ENCODE measurements at regions not wholly inside any gene's neighbourhood (a gene's known extent, or its start where the extent isn't known, plus 50 kb on each side); places are given as distances from the start of the nearest gene placed in this dataset.

GRCh38 chr7:130917669-130918128, 183.7 kb upstream of the KLF14 start:
- DNase-seq (ENCODE audit: low read depth, low spot score) (no peak), ATAC-seq (no peak)
- Histone ChIP-seq H3K36me3 (ENCODE audit: control insufficient read depth in 1 of 2, insufficient read depth in 2 of 2, low read length in 2 of 2) (peaks cover 0 to 32% of the 10 kb centered on the region in 2 experiments; a peak in 1 of 4 replicates), H4K20me1 (ENCODE audit: insufficient read depth) (no peaks in the 10 kb centered on the region), H3K4me1 (ENCODE audit: control insufficient read depth in 1 of 2, insufficient read depth in 2 of 2, low read length in 2 of 2) (peaks cover 88 to 100% of the 10 kb centered on the region in 2 experiments), H3K4me3 (replicated peaks in 1 of 2; ENCODE audit: low read depth in 1 of 2, low read length in 2 of 2) (no peak overlapping the region), H3K9me2 (ENCODE audit: insufficient read depth) (no peaks in the 10 kb centered on the region), H3K4me2 (ENCODE audit: low read length) (peak overlapping the region; percentile 71), H3K9ac (ENCODE audit: low read length) (peak overlapping the region; percentile 80), H3K9me3 (ENCODE audit: control insufficient read depth in 1 of 2, insufficient read depth in 1 of 2, low read depth in 1 of 2, low read length in 2 of 2) (no peaks in the 10 kb centered on the region), H3K79me2 (ENCODE audit: insufficient read depth, low read length) (peaks cover 100% of the 10 kb centered on the region), H3K27ac (ENCODE audit: low read depth, low read length) (peak overlapping the region; percentile 99), H3K27me3 (ENCODE audit: insufficient read depth, low read length) (no peaks in the 10 kb centered on the region), H2AFZ (ENCODE audit: low read depth, low read length, poor library complexity, severe bottlenecking) (no peak overlapping the region)
- CTCF ChIA-PET: no interaction called here
- no TSS peak for BruUV-seq (replicated peaks)
- intact Hi-C loops (cut with micrococcal nuclease): no loop called here
- POLR2A ChIA-PET: interaction anchor here (0.9 to 1.7 kb wide), 2 partner anchors 10 to 21 kb away, joined by 3 to 6 read pairs; no protein-coding TSS in a partner anchor
- no peak for TF ChIP-seq POLR2AphosphoS5 (IDR thresholded peaks at IDR 0.05; ENCODE audit: low read depth, low read length)
- TF ChIP-seq EGR1 (IDR thresholded peaks at IDR 0.05; ENCODE audit: low read depth): no peak
- RAD21 ChIA-PET (ENCODE audit: low non-redundant PET in 1 of 2, low total read pairs in 2 of 2, uncharacterized antibody in 2 of 2, unreplicated experiment in 2 of 2): no interaction called here

GRCh38 chr7:130918129-130919052, 184.4 kb upstream of the KLF14 start:
- Histone ChIP-seq H3K79me2 (ENCODE audit: insufficient read depth, low read length) (peaks cover 100% of the 10 kb centered on the region), H3K4me3 (replicated peaks in 1 of 2; ENCODE audit: low read depth in 1 of 2, low read length in 2 of 2) (no peak overlapping the region), H3K4me2 (ENCODE audit: low read length) (peak overlapping the region; percentile 71), H3K36me3 (ENCODE audit: control insufficient read depth in 1 of 2, insufficient read depth in 2 of 2, low read length in 2 of 2) (peaks cover 1 to 36% of the 10 kb centered on the region in 2 experiments; a peak in 2 of 4 replicates), H3K9me3 (ENCODE audit: control insufficient read depth in 1 of 2, insufficient read depth in 1 of 2, low read depth in 1 of 2, low read length in 2 of 2) (no peaks in the 10 kb centered on the region), H3K9me2 (ENCODE audit: insufficient read depth) (no peaks in the 10 kb centered on the region), H3K4me1 (ENCODE audit: control insufficient read depth in 1 of 2, insufficient read depth in 2 of 2, low read length in 2 of 2) (peaks cover 92 to 100% of the 10 kb centered on the region in 2 experiments), H3K9ac (ENCODE audit: low read length) (peak overlapping the region; percentile 80), H3K27me3 (ENCODE audit: insufficient read depth, low read length) (no peaks in the 10 kb centered on the region), H2AFZ (ENCODE audit: low read depth, low read length, poor library complexity, severe bottlenecking) (no peak overlapping the region), H3K27ac (ENCODE audit: low read depth, low read length) (peak overlapping the region; percentile 99), H4K20me1 (ENCODE audit: insufficient read depth) (no peaks in the 10 kb centered on the region)
- intact Hi-C loops (cut with micrococcal nuclease): no loop called here
- DNase-seq (ENCODE audit: low read depth, low spot score) (no peak), ATAC-seq (no peak)
- ChIA-PET RAD21 (ENCODE audit: low non-redundant PET in 1 of 2, low total read pairs in 2 of 2, uncharacterized antibody in 2 of 2, unreplicated experiment in 2 of 2) (no interaction called here), CTCF (no interaction called here), POLR2A (interaction anchor here (0.9 to 1.7 kb wide), 2 partner anchors 11 to 21 kb away, joined by 3 to 6 read pairs; no protein-coding TSS in a partner anchor)
- TF ChIP-seq TCF7L2 (IDR thresholded peaks at IDR 0.05; ENCODE audit: borderline replicate concordance, extremely low read depth, insufficient read depth, insufficient read length) (no peak), MAX (IDR thresholded peaks at IDR 0.05) (no peak), EZH2phosphoT487 (IDR thresholded peaks at IDR 0.05; ENCODE audit: borderline replicate concordance) (no peak), EZH2 (IDR thresholded peaks at IDR 0.05) (no peak), YY1 (IDR thresholded peaks at IDR 0.05; ENCODE audit: extremely low read depth, insufficient replicate concordance, low read depth, low read length) (no peak), CBX3 (IDR thresholded peaks at IDR 0.05; ENCODE audit: low read depth) (no peak), ATF3 (IDR thresholded peaks at IDR 0.05) (no peak), CTCF (IDR thresholded peaks at IDR 0.05 in 2 of 3, conservative IDR thresholded peaks at IDR 0.05 in 1 of 3; ENCODE audit: borderline replicate concordance in 1 of 3, insufficient read depth in 1 of 3, low read depth in 2 of 3, low read length in 2 of 3) (no peak), FOSL1 (IDR thresholded peaks at IDR 0.05; ENCODE audit: low read depth) (no peak), SIN3A (IDR thresholded peaks at IDR 0.05; ENCODE audit: low read depth) (no peak), POLR2A (IDR thresholded peaks at IDR 0.05; ENCODE audit: borderline replicate concordance, extremely low read depth, insufficient read depth, insufficient read length) (no peak)
- BruUV-seq (replicated peaks): no TSS peak
